ENCODE measurements at regions not wholly inside any gene's neighbourhood (a gene's known extent, or its start where the extent isn't known, plus 50 kb on each side); places are given as distances from the start of the nearest gene placed in this dataset.
A peak's percentile ranks its signal among the peaks of the same experiment; 100 is the strongest.

DNA sequence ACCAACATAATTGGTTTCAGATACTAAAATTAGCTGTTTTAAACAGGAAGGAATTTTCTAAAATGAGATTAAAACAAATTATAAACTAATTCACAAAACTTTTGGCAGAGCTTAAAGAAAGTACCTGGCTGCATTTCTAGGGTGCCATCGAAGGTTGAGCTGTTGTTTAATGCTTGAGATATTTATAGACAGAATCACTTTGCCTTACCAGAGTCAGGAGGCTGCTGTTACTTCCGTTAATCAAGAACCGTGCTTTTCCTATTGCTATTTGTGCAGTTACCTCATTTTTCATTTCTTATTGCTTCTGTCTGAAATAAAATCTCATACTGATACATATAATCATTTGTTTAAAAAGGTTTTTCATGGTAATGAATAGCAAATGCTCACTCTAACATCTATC is 242.9 kb downstream of the TECRL start:
- Histone ChIP-seq H4K20me1 (ENCODE audit: control insufficient read depth, insufficient read depth, low read depth, low read length) (no peaks in the 10 kb centered on the region), H3K9me3 (ENCODE audit: control insufficient read depth, insufficient read depth, low read length) (no peaks in the 10 kb centered on the region), H3K79me2 (ENCODE audit: control insufficient read depth, low read length) (no peaks in the 10 kb centered on the region), H3K4me2 (ENCODE audit: low read length) (no peak overlapping the region), H3K27me3 (ENCODE audit: control insufficient read depth, low read length) (no peaks in the 10 kb centered on the region), H3K9me2 (replicated peaks; ENCODE audit: control insufficient read depth, low read length) (no peaks in the 10 kb centered on the region), H3K4me1 (ENCODE audit: control insufficient read depth, low read length) (no peaks in the 10 kb centered on the region), H3K27ac (ENCODE audit: low read depth, low read length) (no peak overlapping the region), H3K4me3 (ENCODE audit: low read length) (no peak overlapping the region), H3F3A (ENCODE audit: control insufficient read depth, insufficient read depth) (no peaks in the 10 kb centered on the region), H3K36me3 (ENCODE audit: control insufficient read depth, low read length) (no peaks in the 10 kb centered on the region)
- TF ChIP-seq EZH2phosphoT487 (IDR thresholded peaks at IDR 0.05; ENCODE audit: borderline replicate concordance, low read length) = no peak
- TF ChIP-seq, protein P1, sequence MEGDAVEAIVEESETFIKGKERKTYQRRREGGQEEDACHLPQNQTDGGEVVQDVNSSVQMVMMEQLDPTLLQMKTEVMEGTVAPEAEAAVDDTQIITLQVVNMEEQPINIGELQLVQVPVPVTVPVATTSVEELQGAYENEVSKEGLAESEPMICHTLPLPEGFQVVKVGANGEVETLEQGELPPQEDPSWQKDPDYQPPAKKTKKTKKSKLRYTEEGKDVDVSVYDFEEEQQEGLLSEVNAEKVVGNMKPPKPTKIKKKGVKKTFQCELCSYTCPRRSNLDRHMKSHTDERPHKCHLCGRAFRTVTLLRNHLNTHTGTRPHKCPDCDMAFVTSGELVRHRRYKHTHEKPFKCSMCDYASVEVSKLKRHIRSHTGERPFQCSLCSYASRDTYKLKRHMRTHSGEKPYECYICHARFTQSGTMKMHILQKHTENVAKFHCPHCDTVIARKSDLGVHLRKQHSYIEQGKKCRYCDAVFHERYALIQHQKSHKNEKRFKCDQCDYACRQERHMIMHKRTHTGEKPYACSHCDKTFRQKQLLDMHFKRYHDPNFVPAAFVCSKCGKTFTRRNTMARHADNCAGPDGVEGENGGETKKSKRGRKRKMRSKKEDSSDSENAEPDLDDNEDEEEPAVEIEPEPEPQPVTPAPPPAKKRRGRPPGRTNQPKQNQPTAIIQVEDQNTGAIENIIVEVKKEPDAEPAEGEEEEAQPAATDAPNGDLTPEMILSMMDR (IDR thresholded peaks at IDR 0.05; ENCODE audit: low read depth, low read length, poor library complexity, severe bottlenecking) = no peak

GRCh38 chr4:64158648-64159326 is 250.5 kb downstream of the TECRL start:
- H3K79me2 ChIP-seq (ENCODE audit: control insufficient read depth, low read length) = no peaks in the 10 kb centered on the region
- TF ChIP-seq, protein P1 (IDR thresholded peaks at IDR 0.05; ENCODE audit: low read depth, low read length, poor library complexity, severe bottlenecking) = peak; percentile 85
- TF ChIP-seq EZH2phosphoT487 (IDR thresholded peaks at IDR 0.05; ENCODE audit: borderline replicate concordance, low read length) = no peak
- no peaks in the 10 kb centered on the region for H3K36me3 ChIP-seq (ENCODE audit: control insufficient read depth, low read length)
- no peaks in the 10 kb centered on the region for H4K20me1 ChIP-seq (ENCODE audit: control insufficient read depth, insufficient read depth, low read depth, low read length)
- H3K9me3 ChIP-seq (ENCODE audit: control insufficient read depth, insufficient read depth, low read length) = no peaks in the 10 kb centered on the region
- no peak overlapping the region for H3K4me3 ChIP-seq (ENCODE audit: low read length)
- peak overlapping the region; percentile 31; the same call in 1 of the 2 replicates for H3K4me2 ChIP-seq (ENCODE audit: low read length)
- H3K27ac ChIP-seq (ENCODE audit: low read depth, low read length) = no peak overlapping the region
- no peaks in the 10 kb centered on the region for H3K4me1 ChIP-seq (ENCODE audit: control insufficient read depth, low read length)
- no peaks in the 10 kb centered on the region for H3K27me3 ChIP-seq (ENCODE audit: control insufficient read depth, low read length)
- no peaks in the 10 kb centered on the region for H3K9me2 ChIP-seq (replicated peaks; ENCODE audit: control insufficient read depth, low read length)
- H3F3A ChIP-seq (ENCODE audit: control insufficient read depth, insufficient read depth) = no peaks in the 10 kb centered on the region

DNA sequence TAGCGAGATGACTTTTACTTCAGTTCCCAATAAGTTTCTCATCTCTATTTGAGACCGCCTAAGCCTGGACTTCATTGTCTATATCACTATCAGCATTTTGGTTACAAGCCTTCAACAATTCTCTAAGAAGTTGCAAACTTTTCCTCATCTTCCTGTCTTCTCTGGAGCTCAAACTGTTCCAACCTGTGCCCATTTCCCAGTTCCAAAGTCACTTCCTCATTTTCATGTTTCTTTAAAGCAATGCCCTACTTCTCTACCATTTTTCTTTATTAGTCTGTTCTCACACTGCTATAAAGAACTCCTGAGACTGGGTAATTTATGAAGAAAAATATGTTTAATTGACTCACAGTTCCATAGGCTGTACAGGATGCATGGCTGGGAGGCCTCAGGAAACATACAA is 251.9 kb downstream of the TECRL start:
- no peaks in the 10 kb centered on the region for H4K20me1 ChIP-seq (ENCODE audit: control insufficient read depth, insufficient read depth, low read depth, low read length)
- no peaks in the 10 kb centered on the region for H3K4me1 ChIP-seq (ENCODE audit: control insufficient read depth, low read length)
- no peaks in the 10 kb centered on the region for H3K9me3 ChIP-seq (ENCODE audit: control insufficient read depth, insufficient read depth, low read length)
- H3K9me2 ChIP-seq (replicated peaks; ENCODE audit: control insufficient read depth, low read length) = no peaks in the 10 kb centered on the region
- TF ChIP-seq, protein P1 (IDR thresholded peaks at IDR 0.05; ENCODE audit: low read depth, low read length, poor library complexity, severe bottlenecking) = no peak
- no peak for TF ChIP-seq EZH2phosphoT487 (IDR thresholded peaks at IDR 0.05; ENCODE audit: borderline replicate concordance, low read length)
- no peak overlapping the region for H3K4me3 ChIP-seq (ENCODE audit: low read length)
- H3K27me3 ChIP-seq (ENCODE audit: control insufficient read depth, low read length) = no peaks in the 10 kb centered on the region
- no peaks in the 10 kb centered on the region for H3K36me3 ChIP-seq (ENCODE audit: control insufficient read depth, low read length)
- H3K27ac ChIP-seq (ENCODE audit: low read depth, low read length) = no peak overlapping the region
- H3F3A ChIP-seq (ENCODE audit: control insufficient read depth, insufficient read depth) = no peaks in the 10 kb centered on the region
- no peak overlapping the region for H3K4me2 ChIP-seq (ENCODE audit: low read length)
- H3K79me2 ChIP-seq (ENCODE audit: control insufficient read depth, low read length) = no peaks in the 10 kb centered on the region

Measured in DOHH2 (cell line).